Transverse colon (tissue), 4 donors: ENCODE measurements at regions not wholly inside any gene's neighbourhood (a gene's known extent, or its start where the extent isn't known, plus 50 kb on each side); places are given as distances from the start of the nearest gene placed in this dataset.

ENCODE experiments used
- CTCF ChIP-seq, 5 experiments: fragments of 200-600 bp in 3 of 5; fragments of 450-650 bp in 2 of 5; sonication (generic) in 3 of 5; IDR thresholded peaks; 1 replicate in 2 of 5; 2 replicates in 3 of 5; pipeline ENCODE4 v1.5.1; 2016 to 2017; ENCODE audit warnings: antibody characterized with exemption in 5 of 5, inconsistent platforms in 3 of 5, mild to moderate bottlenecking in 2 of 5, moderate library complexity in 1 of 5
- EP300 ChIP-seq: sonication (generic); formaldehyde crosslinking; IDR thresholded peaks from one replicate; pipeline ENCODE4 v1.6.1; 2017; ENCODE audit warnings: antibody characterized with exemption, low read depth
- POLR2A ChIP-seq: fragments of 450-650 bp; IDR thresholded peaks from one replicate; pipeline ENCODE4 v1.6.1; 2016; ENCODE audit warnings: antibody characterized with exemption, mild to moderate bottlenecking, moderate library complexity
- POLR2AphosphoS5 ChIP-seq, 3 donors: sonication (generic); formaldehyde crosslinking; IDR thresholded peaks; one replicate each; pipeline ENCODE4 v1.6.1; 2016; ENCODE audit warnings: antibody characterized with exemption in 3 of 3

DNA sequence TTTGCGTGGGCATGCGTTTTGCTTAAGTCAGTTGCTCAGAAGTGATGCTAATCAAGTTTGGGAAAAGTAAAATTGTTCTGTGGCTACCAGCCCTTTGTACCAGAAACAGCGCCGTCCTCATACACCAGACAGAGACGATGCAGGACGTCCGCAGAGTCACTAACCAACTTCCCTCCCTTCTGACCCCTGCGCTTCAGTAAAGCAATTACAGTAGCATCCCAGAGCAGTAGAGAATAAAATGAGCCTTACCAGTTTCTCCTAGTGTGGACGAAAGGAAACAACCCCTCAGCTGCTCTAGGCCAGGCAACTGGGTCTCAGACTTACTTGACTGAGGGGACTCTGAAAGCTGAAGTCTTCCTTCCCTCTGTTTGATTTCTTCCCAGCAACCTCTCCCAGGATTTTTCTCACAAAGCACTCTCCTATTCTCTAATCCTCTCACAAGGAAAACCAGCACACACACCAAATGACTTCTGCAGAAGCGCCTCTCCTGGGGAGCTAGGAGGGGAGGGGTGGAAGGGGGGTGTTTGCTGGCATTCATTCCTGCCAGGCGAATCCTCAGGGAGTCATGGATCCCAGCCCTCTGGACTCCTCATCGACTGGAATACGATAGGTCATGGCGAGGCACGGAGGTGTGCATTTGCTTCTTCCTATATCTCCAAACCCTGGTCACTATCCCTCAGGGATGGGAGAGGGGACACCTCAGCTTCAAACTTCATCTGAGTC, 56.0 kb upstream of the MID1 start:
- no peak for TF ChIP-seq CTCF (IDR thresholded peaks at IDR 0.05)
- no peak for TF ChIP-seq POLR2AphosphoS5 (IDR thresholded peaks at IDR 0.05)
- TF ChIP-seq POLR2A: no peak
- no peak for TF ChIP-seq EP300
